ENCODE measurements at regions not wholly inside any gene's neighbourhood (a gene's known extent, or its start where the extent isn't known, plus 50 kb on each side); places are given as distances from the start of the nearest gene placed in this dataset.

DNA sequence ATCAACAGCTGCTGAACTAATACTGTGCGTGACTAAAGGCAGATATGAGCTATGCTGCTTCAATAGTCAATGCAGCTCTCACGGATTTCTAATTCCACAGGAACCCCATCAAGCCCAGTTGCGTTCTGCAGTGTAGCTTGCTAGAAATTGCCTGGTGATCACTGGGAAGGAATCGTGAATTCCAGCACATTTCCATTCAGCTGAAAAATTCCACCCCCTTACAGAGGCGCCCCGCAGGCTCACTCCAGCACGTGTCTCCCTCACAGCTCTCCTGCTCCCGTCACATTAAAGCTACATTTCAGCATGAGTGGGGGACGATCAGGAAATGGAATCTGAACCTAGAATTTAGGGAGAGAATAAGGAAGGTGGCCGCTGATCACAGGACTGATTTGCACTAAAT is 534.8 kb downstream of the TCERG1L start:
- no peak overlapping the region for H3K4me3 ChIP-seq (ENCODE audit: low read length)
- DNase-seq (ENCODE audit: low read depth), result no peak
- no peak for TF ChIP-seq CTCF (conservative IDR thresholded peaks at IDR 0.05; ENCODE audit: low read length)

- H3K4me3 ChIP-seq (ENCODE audit: low read length), result no peak overlapping the region
- DNase-seq (ENCODE audit: low read depth), result no peak
- TF ChIP-seq CTCF (conservative IDR thresholded peaks at IDR 0.05; ENCODE audit: low read length), result no peak
These were observed 533.9 kb downstream of the TCERG1L start for GRCh38 chr10:130777507-130778165.

- H3K4me3 ChIP-seq (ENCODE audit: low read length), result no peak overlapping the region
- DNase-seq (ENCODE audit: low read depth), result no peak
These were observed 533.4 kb downstream of the TCERG1L start for GRCh38 chr10:130778166-130778545.

GRCh38 chr10:130780763-130781162 is 530.8 kb downstream of the TCERG1L start:
- no peak for TF ChIP-seq CTCF (conservative IDR thresholded peaks at IDR 0.05; ENCODE audit: low read length)
- no peak for DNase-seq (ENCODE audit: low read depth)

More at GRCh38 chr10:130778166-130778545, 533.4 kb downstream of the TCERG1L start:
- no peak for TF ChIP-seq CTCF (conservative IDR thresholded peaks at IDR 0.05; ENCODE audit: low read length)

DNA sequence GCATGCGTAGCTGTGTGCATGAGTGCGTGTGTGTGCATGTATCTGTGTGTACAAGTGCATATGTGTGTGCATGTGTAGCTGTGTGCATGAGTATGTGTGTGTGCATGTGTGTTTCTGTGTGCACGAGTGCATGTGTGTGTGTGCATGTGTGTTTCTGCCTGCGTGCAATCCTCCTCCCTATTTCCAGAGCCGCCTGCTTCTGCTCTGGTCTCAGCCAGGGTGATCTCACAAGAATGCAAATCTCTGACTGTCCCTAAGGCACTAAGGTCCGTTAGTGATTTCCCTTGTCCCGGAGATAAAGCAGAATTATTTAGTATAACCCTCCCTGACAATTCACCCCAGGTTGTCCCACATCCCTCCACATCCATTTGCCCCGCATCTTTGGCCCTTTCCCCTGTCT is 530.3 kb downstream of the TCERG1L start:
- DNase-seq (ENCODE audit: low read depth), result no peak
- no peak overlapping the region for H3K4me3 ChIP-seq (ENCODE audit: low read length)
- TF ChIP-seq CTCF (conservative IDR thresholded peaks at IDR 0.05; ENCODE audit: low read length), result no peak

More at GRCh38 chr10:130780763-130781162, 530.8 kb downstream of the TCERG1L start:
- H3K4me3 ChIP-seq (ENCODE audit: low read length), result no peak overlapping the region

GRCh38 chr10:130781623-130782022 is 529.9 kb downstream of the TCERG1L start:
- no peak for TF ChIP-seq CTCF (conservative IDR thresholded peaks at IDR 0.05; ENCODE audit: low read length)
- H3K4me3 ChIP-seq (ENCODE audit: low read length), result no peak overlapping the region
- DNase-seq (ENCODE audit: low read depth), result no peak

DNA sequence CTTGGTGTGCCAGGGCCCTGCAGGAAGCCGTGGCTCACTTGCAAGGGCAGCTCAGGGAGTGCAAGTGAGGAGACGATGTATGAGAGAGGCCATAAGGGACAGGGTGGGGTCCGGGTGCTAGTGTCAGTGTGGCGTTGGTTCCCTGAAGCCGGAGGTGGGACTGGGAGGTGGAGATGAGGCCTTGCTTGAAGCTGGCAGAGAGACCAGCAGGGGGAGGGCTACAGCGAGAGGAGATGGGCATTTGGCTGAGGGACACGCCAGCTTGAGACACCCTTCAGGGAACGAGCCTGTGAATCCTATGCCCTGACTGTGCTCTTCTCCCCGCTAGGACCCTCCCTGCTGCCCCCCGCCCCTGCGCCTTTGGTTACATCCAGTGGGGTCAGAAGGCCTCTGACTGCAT is 529.1 kb downstream of the TCERG1L start:
- no peak for TF ChIP-seq CTCF (conservative IDR thresholded peaks at IDR 0.05; ENCODE audit: low read length)
- H3K4me3 ChIP-seq (ENCODE audit: low read length), result no peak overlapping the region
- no peak for DNase-seq (ENCODE audit: low read depth)

Measured in AG10803 (cell line).